K562 (cell line): ENCODE measurements at regions not wholly inside any gene's neighbourhood (a gene's known extent, or its start where the extent isn't known, plus 50 kb on each side); places are given as distances from the start of the nearest gene placed in this dataset.

Experiments
- ATAC-seq: fragments of 200-7000 bp; cut with Tn5 transposase; 3 replicates; pipeline ENCODE4 v1.9.1; 2020; ENCODE audit warnings: moderate library complexity
- BruUV-seq: library from RNA; stranded (reverse); fragments of 400-500 nt; replicated peaks from 2 replicates; lab custom pipeline; 2021; lab: Mats Ljungman, UMichigan
- CTCF ChIA-PET: fragments of 300-600 bp; formaldehyde crosslinking; extraction: SDS; loops from one replicate; lab custom pipeline; 2021; ENCODE audit warnings: low intra/inter-chr PET ratio; lab: Yijun Ruan, JAX
- POLR2A ChIA-PET: fragments of 300-600, 350-650 bp; sonication (Branson Sonifier 250); formaldehyde crosslinking; extraction: SDS; loops from one replicate; lab custom pipeline; 2021; ENCODE audit warnings: antibody characterized with exemption, inconsistent platforms; lab: Yijun Ruan, JAX
- DNase-seq, 4 experiments: peaks; one replicate each; pipeline versions ENCODE4 v3.0.0 to v3.0.0-alpha.2; 2011 to 2018; ENCODE audit warnings: low spot score in 3 of 4, mixed read lengths in 3 of 4; ENCODE audit errors: extremely low read depth in 1 of 4
- FAIRE-seq: peaks from 2 replicates; lab custom pipeline; 2011; peaks lifted over from hg19 to GRCh38; lab: Jason Lieb, UNC
- H2AFZ ChIP-seq: 2 replicates; pipeline ENCODE4 v1.6.0; 2011; ENCODE audit warnings: low read depth, low read length, control low read depth, inconsistent platforms
- H3K27ac ChIP-seq: fragments of 200-600 bp; 3 replicates; pipeline ENCODE4 v1.8.0; 2011; ENCODE audit warnings: low read depth, mild to moderate bottlenecking, control low read depth, inconsistent platforms, low read length, moderate library complexity, mixed read lengths; ENCODE audit errors: extremely low read depth
- H3K27me3 ChIP-seq, 2 experiments: fragments of 300-600 bp in 1 of 2; 2 replicates in 1 of 2; 3 replicates in 1 of 2; pipeline versions ENCODE4 v1.6.0 to v1.8.0; 2011; ENCODE audit warnings: inconsistent platforms in 2 of 2, low read length in 2 of 2, mild to moderate bottlenecking in 1 of 2, mixed read lengths in 1 of 2, moderate library complexity in 1 of 2; ENCODE audit not compliant: control insufficient read depth in 2 of 2, insufficient read depth in 2 of 2
- H3K36me3 ChIP-seq: fragments of 300-600 bp; 3 replicates; pipeline ENCODE4 v1.8.0; 2011; ENCODE audit warnings: mild to moderate bottlenecking, low read length, inconsistent platforms; ENCODE audit not compliant: control insufficient read depth, insufficient read depth
- H3K4me1 ChIP-seq, 2 experiments: fragments of 200-600 bp in 1 of 2; replicated peaks in 1 of 2; 2 replicates in 1 of 2; 3 replicates in 1 of 2; pipeline versions ENCODE4 v1.5.1 to v1.8.0; 2011; ENCODE audit warnings: inconsistent platforms in 2 of 2, low read length in 2 of 2, mild to moderate bottlenecking in 1 of 2, mixed read lengths in 1 of 2, moderate library complexity in 1 of 2; ENCODE audit not compliant: control insufficient read depth in 2 of 2, insufficient read depth in 2 of 2
- H3K4me2 ChIP-seq: 2 replicates; pipeline ENCODE4 v1.6.1; 2011; ENCODE audit warnings: low read length, control low read depth, inconsistent platforms, mixed read lengths; ENCODE audit not compliant: insufficient read depth
- H3K4me3 ChIP-seq: fragments of 200-600 bp; sonication (generic), shearing (Covaris generic); 2 replicates; pipeline ENCODE4 v1.5.1; 2016; ENCODE audit warnings: control low read depth, inconsistent platforms
- H3K79me2 ChIP-seq: fragments of 200-600 bp; 3 replicates; pipeline ENCODE4 v1.8.0; 2011; ENCODE audit warnings: low read length, inconsistent platforms; ENCODE audit not compliant: control insufficient read depth, insufficient read depth
- H3K9ac ChIP-seq, 2 experiments: 2 replicates each; pipeline versions ENCODE4 v1.6.0 to v1.6.1; 2011; ENCODE audit warnings: low read depth in 2 of 2, low read length in 2 of 2, control low read depth in 1 of 2, inconsistent platforms in 1 of 2, mild to moderate bottlenecking in 1 of 2, mixed read lengths in 1 of 2; ENCODE audit not compliant: insufficient read depth in 1 of 2
- H3K9me1 ChIP-seq: one replicate; pipeline ENCODE4 v1.6.0; 2011; ENCODE audit warnings: inconsistent platforms, mild to moderate bottlenecking, low read length, moderate library complexity; ENCODE audit not compliant: control insufficient read depth, insufficient read depth
- H3K9me3 ChIP-seq: replicated peaks from 2 replicates; pipeline ENCODE4 v1.5.1; 2011; ENCODE audit warnings: low read depth, low read length, inconsistent platforms; ENCODE audit not compliant: control insufficient read depth, insufficient read depth
- H4K20me1 ChIP-seq: replicated peaks from 2 replicates; pipeline ENCODE4 v1.6.1; 2011; ENCODE audit warnings: low read length, inconsistent platforms, mixed read lengths; ENCODE audit not compliant: control insufficient read depth, insufficient read depth
- CTBP1 ChIP-seq: fragments of 450-650 bp; IDR thresholded peaks from 2 replicates; pipeline ENCODE4 v1.6.1; 2016; ENCODE audit warnings: borderline replicate concordance
- LCOR ChIP-seq: sonication (generic); formaldehyde crosslinking; IDR thresholded peaks from 2 replicates; pipeline ENCODE4 v1.8.0; 2022; ENCODE audit warnings: mild to moderate bottlenecking, missing genetic modification reagents
- PREB ChIP-seq: sonication (generic); formaldehyde crosslinking; IDR thresholded peaks from 2 replicates; pipeline ENCODE4 v1.8.1; 2023; ENCODE audit warnings: mild to moderate bottlenecking, missing genetic modification reagents
- SOX6 ChIP-seq: fragments of 450-650 bp; IDR thresholded peaks from 2 replicates; pipeline ENCODE4 v1.6.1; 2014; ENCODE audit warnings: mild to moderate bottlenecking
- TAF15 ChIP-seq: fragments of 200-400 bp; formaldehyde crosslinking; IDR thresholded peaks from 2 replicates; pipeline ENCODE4 v1.6.1; 2017; ENCODE audit warnings: mild to moderate bottlenecking, low read depth, low read length, moderate library complexity
- USF1 ChIP-seq: sonication (generic); formaldehyde crosslinking; IDR thresholded peaks from 2 replicates; pipeline ENCODE4 v1.9.0; 2022; ENCODE audit warnings: mild to moderate bottlenecking, missing genetic modification reagents
- ZBTB11 ChIP-seq, 3 experiments: fragments of 200-800 bp in 1 of 3; fragments of 250-450 bp in 1 of 3; fragments of 450-650 bp in 1 of 3; sonication (Bioruptor Pico) in 1 of 3; sonication (Bioruptor generic) in 1 of 3; formaldehyde crosslinking in 1 of 3; IDR thresholded peaks; 2 replicates each; pipeline versions ENCODE4 v1.6.1 to v1.8.0; 2016 to 2022; ENCODE audit warnings: mild to moderate bottlenecking in 2 of 3, missing genetic modification characterization in 2 of 3, missing compliant biosample characterization in 1 of 3, moderate library complexity in 1 of 3
- ZEB2 ChIP-seq: fragments of 450-650 bp; IDR thresholded peaks from 2 replicates; pipeline ENCODE4 v1.6.1; 2016
- ZFP30 ChIP-seq: fragments of 250-450 bp; sonication (Bioruptor Pico); IDR thresholded peaks from 2 replicates; pipeline ENCODE4 v1.8.0; 2022; ENCODE audit warnings: moderate library complexity, mild to moderate bottlenecking, inconsistent platforms, borderline replicate concordance
- ZMIZ1 ChIP-seq, 2 experiments: fragments of 150-350 bp in 1 of 2; IDR thresholded peaks; 2 replicates each; pipeline ENCODE4 v1.6.1; 2012 to 2016; ENCODE audit warnings: low read depth in 2 of 2, low read length in 2 of 2, mild to moderate bottlenecking in 1 of 2, moderate library complexity in 1 of 2
- ZNF121 ChIP-seq: sonication (generic); formaldehyde crosslinking; conservative IDR thresholded peaks from 2 replicates; pipeline ENCODE4 v1.8.0; 2022; ENCODE audit warnings: missing genetic modification reagents
- ZNF57 ChIP-seq: fragments of 450-650 bp; formaldehyde crosslinking; IDR thresholded peaks from 2 replicates; pipeline ENCODE4 v1.4.0; 2020; ENCODE audit warnings: mild to moderate bottlenecking, moderate library complexity
- ZNF584 ChIP-seq: fragments of 200-800 bp; sonication (Bioruptor generic); IDR thresholded peaks from 2 replicates; pipeline ENCODE4 v1.6.1; 2016; ENCODE audit warnings: low read depth, mild to moderate bottlenecking, missing genetic modification characterization, missing compliant biosample characterization
- ZSCAN32 ChIP-seq: fragments of 450-650 bp; formaldehyde crosslinking; IDR thresholded peaks from 2 replicates; pipeline ENCODE4 v1.4.0; 2020; ENCODE audit warnings: mild to moderate bottlenecking, moderate library complexity
- WGBS: fragments of 100-300 bp; shearing (Covaris generic); methylation state at CpG from one replicate; pipeline ENCODE4 v1.1.6; 2016; ENCODE audit warnings: low coverage, mixed read lengths; ENCODE audit not compliant: insufficient coverage; ENCODE audit errors: missing lambda C conversion rate; 5-methylcytosine and 5-hydroxymethylcytosine counted together
- in situ Hi-C: fragments of 300-500 bp; cut with MboI; formaldehyde crosslinking; loops from 4 replicates; pipeline ENCODE4 v1.15.0; 2018; ENCODE audit warnings: inconsistent platforms, mixed read lengths
- intact Hi-C: fragments of 100-400 bp; cut with micrococcal nuclease; formaldehyde crosslinking; loops from 2 replicates; pipeline ENCODE4 v1.14.2; 2022

GRCh38 chr16:86898386-86898785, 320.0 kb downstream of the FOXL1 start:
- Histone ChIP-seq H4K20me1 (no peaks in the 10 kb centered on the region; the same call in 1 of the 2 replicates), H3K9ac (no peak overlapping the region), H3K4me1 (peaks cover 0 to 13% of the 10 kb centered on the region in 2 experiments; a peak in 2 of 5 replicates), H3K36me3 (no peaks in the 10 kb centered on the region), H3K9me3 (no peaks in the 10 kb centered on the region), H3K27me3 (peaks cover 35 to 67% of the 10 kb centered on the region in 2 experiments), H3K9me1 (no peaks in the 10 kb centered on the region), H3K27ac (no peak overlapping the region), H3K4me2 (no peak overlapping the region), H3K4me3 (no peak overlapping the region), H3K79me2 (no peaks in the 10 kb centered on the region), H2AFZ (no peak overlapping the region)
- no peak for FAIRE-seq
- in situ Hi-C loops, result no loop called here
- POLR2A ChIA-PET, result interaction anchor here (0.7 kb wide), 2 partner anchors 13 to 230 kb away, joined by 3 read pairs; no protein-coding TSS in a partner anchor
- BruUV-seq, result no TSS peak
- ATAC-seq, result no peak
- DNase-seq, result no peak
- intact Hi-C loops, result no loop called here
- CTCF ChIA-PET, result no interaction called here
- 0% methylated on average over 5 of the region's 5 CpGs for WGBS
- no peak for TF ChIP-seq USF1 (CRISPR knock-in tag)
- no peak for TF ChIP-seq ZNF584 (CRISPR knock-in tag)
- no peak for TF ChIP-seq CTBP1
- TF ChIP-seq ZFP30, result no peak
- TF ChIP-seq ZNF121 (CRISPR knock-in tag), result no peak
- no peak for TF ChIP-seq ZEB2
- no peak for TF ChIP-seq ZNF57 (CRISPR knock-in tag)
- no peak for TF ChIP-seq SOX6
- no peak for TF ChIP-seq PREB (CRISPR knock-in tag)
- TF ChIP-seq TAF15, result no peak
- TF ChIP-seq LCOR (CRISPR knock-in tag), result no peak
- no peak for TF ChIP-seq ZMIZ1 (IDR thresholded peaks at IDR 0.05; ENCODE audit: low read depth in 2 of 2, low read length in 2 of 2)
- no peak for TF ChIP-seq ZSCAN32 (CRISPR knock-in tag)
- TF ChIP-seq ZBTB11 (CRISPR knock-in tag; IDR thresholded peaks at IDR 0.05), result no peak
